OCI-LY7 (cell line): ENCODE measurements at regions not wholly inside any gene's neighbourhood (a gene's known extent, or its start where the extent isn't known, plus 50 kb on each side); places are given as distances from the start of the nearest gene placed in this dataset.
A peak's percentile ranks its signal among the peaks of the same experiment; 100 is the strongest.

Experiments used
- BruUV-seq: library from RNA; stranded (reverse); fragments of 400-500 nt; replicated peaks from 2 replicates; lab custom pipeline; 2021; lab: Mats Ljungman, UMichigan
- CTCF ChIA-PET: fragments of 300-600 bp; sonication (Branson Sonifier 250); formaldehyde crosslinking; loops from one replicate; lab custom pipeline; 2022; ENCODE audit warnings: antibody characterized with exemption; ENCODE audit not compliant: unreplicated experiment; lab: Charles Lee
- POLR2A ChIA-PET: fragments of 300-600 bp; sonication (Branson Sonifier 250); formaldehyde crosslinking; loops from one replicate; lab custom pipeline; 2022; ENCODE audit warnings: antibody characterized with exemption; lab: Charles Lee
- DNase-seq: peaks from one replicate; pipeline ENCODE4 v3.0.0-alpha.2; 2015; ENCODE audit warnings: low spot score
- H2AFZ ChIP-seq: fragments of 200-600 bp; sonication (generic), shearing (Covaris generic); 2 replicates; pipeline ENCODE4 v1.6.1; 2014; ENCODE audit warnings: mild to moderate bottlenecking, antibody characterized with exemption, low read length, moderate library complexity
- H3K27ac ChIP-seq: fragments of 200-600 bp; sonication (generic); 2 replicates; pipeline ENCODE4 v1.5.1; 2014; ENCODE audit warnings: mixed run types, low read depth, mild to moderate bottlenecking, moderate library complexity, low read length, inconsistent platforms; ENCODE audit not compliant: poor library complexity, severe bottlenecking
- H3K36me3 ChIP-seq: fragments of 200-600 bp; sonication (generic); 2 replicates; pipeline ENCODE4 v1.6.1; 2014; ENCODE audit warnings: mild to moderate bottlenecking, antibody characterized with exemption, low read length, moderate library complexity, mixed read lengths; ENCODE audit not compliant: insufficient read depth
- H3K4me1 ChIP-seq: fragments of 200-600 bp; sonication (generic); 2 replicates; pipeline ENCODE4 v1.5.1; 2014; ENCODE audit warnings: mild to moderate bottlenecking, low read length; ENCODE audit not compliant: insufficient read depth, poor library complexity, severe bottlenecking
- H3K4me2 ChIP-seq: fragments of 200-600 bp; sonication (generic); 2 replicates; pipeline ENCODE4 v1.6.1; 2014; ENCODE audit warnings: mild to moderate bottlenecking, low read length
- H3K4me3 ChIP-seq: fragments of 200-600 bp; sonication (generic); 2 replicates; pipeline ENCODE4 v1.5.1; 2014; ENCODE audit warnings: mild to moderate bottlenecking, low read depth, low read length; ENCODE audit not compliant: poor library complexity, severe bottlenecking
- H3K79me2 ChIP-seq: fragments of 200-600 bp; sonication (generic); 2 replicates; pipeline ENCODE4 v1.6.1; 2016; ENCODE audit warnings: low read depth, mild to moderate bottlenecking, low read length, moderate library complexity, mixed read lengths; ENCODE audit not compliant: insufficient read depth
- H3K9me2 ChIP-seq: fragments of 200-600 bp; sonication (generic); 2 replicates; pipeline ENCODE4 v1.6.1; 2016; ENCODE audit warnings: mild to moderate bottlenecking, low read length, mixed read lengths; ENCODE audit not compliant: insufficient read depth
- H3K9me3 ChIP-seq: fragments of 200-600 bp; sonication (generic); 2 replicates; pipeline ENCODE4 v1.6.1; 2014; ENCODE audit warnings: mild to moderate bottlenecking, mixed run types, low read length, mixed read lengths
- H4K20me1 ChIP-seq: fragments of 200-600 bp; sonication (generic); 2 replicates; pipeline ENCODE4 v1.6.1; 2014; ENCODE audit warnings: mild to moderate bottlenecking, antibody characterized with exemption, low read length, moderate library complexity, mixed read lengths; ENCODE audit not compliant: insufficient read depth
- CTCF ChIP-seq: fragments of 200-600 bp; sonication (generic); conservative IDR thresholded peaks from 2 replicates; pipeline ENCODE4 v1.5.1; 2014; ENCODE audit warnings: mild to moderate bottlenecking, antibody characterized with exemption, low read length, moderate library complexity, mixed read lengths
- EZH2phosphoT487 ChIP-seq: fragments of 200-600 bp; sonication (generic); IDR thresholded peaks from 2 replicates; pipeline ENCODE4 v1.6.1; 2018; ENCODE audit warnings: low read depth, borderline replicate concordance, mild to moderate bottlenecking, mixed run types, antibody characterized with exemption, low read length, moderate library complexity, mixed read lengths
- intact Hi-C: fragments of 100-400 bp; cut with micrococcal nuclease; formaldehyde crosslinking; loops from one replicate; pipeline ENCODE4 v1.10.0; 2022; ENCODE audit not compliant: unreplicated experiment

- no peaks in the 10 kb centered on the region for H3K9me2 ChIP-seq
- H3K4me1 ChIP-seq: peaks cover 32% of the 10 kb centered on the region
- H3K4me2 ChIP-seq: peak overlapping the region; percentile 40
- peak overlapping the region; percentile 44 for H3K27ac ChIP-seq
- POLR2A ChIA-PET: interaction anchor here (0.5 to 1.4 kb wide), 4 partner anchors 13 to 166 kb away, joined by 3 to 6 read pairs (median 5); no protein-coding TSS in a partner anchor
- peaks cover 3% of the 10 kb centered on the region; the same call in 1 of the 2 replicates for H3K36me3 ChIP-seq
- BruUV-seq: no TSS peak
- intact Hi-C loops: no loop called here
- H3K79me2 ChIP-seq: no peaks in the 10 kb centered on the region
- TF ChIP-seq CTCF (no peak), EZH2phosphoT487 (no peak)
- DNase-seq: peak; percentile 46
- no peaks in the 10 kb centered on the region for H4K20me1 ChIP-seq
- CTCF ChIA-PET: interaction anchor here (1.4 kb wide), 1 partner anchor 130 kb away, joined by 3 read pairs; no protein-coding TSS in a partner anchor
- no peaks in the 10 kb centered on the region for H3K9me3 ChIP-seq
- no peak overlapping the region for H3K4me3 ChIP-seq
- H2AFZ ChIP-seq: no peak overlapping the region; the same call in 1 of the 2 replicates
Observed at GRCh38 chr3:56970461-56970879, 90.0 kb upstream of the SPATA12 start.

DNA sequence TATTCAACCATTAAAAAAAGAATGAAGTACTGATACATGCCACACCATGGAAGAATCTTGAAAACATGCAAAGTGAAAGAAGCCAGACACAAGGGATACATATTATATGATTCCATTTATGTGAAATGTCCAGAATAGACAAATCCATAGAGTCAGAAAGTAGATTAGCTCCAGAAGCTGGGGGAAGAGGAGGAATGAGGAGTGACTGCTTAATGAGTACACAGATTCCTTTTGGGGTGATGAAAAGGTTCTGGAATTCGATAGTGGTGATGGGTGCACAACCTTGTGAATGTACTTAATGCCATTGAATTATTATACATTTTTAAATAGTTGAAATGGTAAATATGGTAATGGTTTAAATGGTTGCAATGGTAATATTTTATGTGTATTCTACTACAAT, 90.6 kb upstream of the SPATA12 start:
- no peak for DNase-seq
- BruUV-seq: no TSS peak
- H3K36me3 ChIP-seq: peaks cover 3% of the 10 kb centered on the region; the same call in 1 of the 2 replicates
- peaks cover 38% of the 10 kb centered on the region for H3K4me1 ChIP-seq
- CTCF ChIA-PET: interaction anchor here (1.4 kb wide), 1 partner anchor 129 kb away, joined by 3 read pairs; no protein-coding TSS in a partner anchor
- POLR2A ChIA-PET: interaction anchor here (1.3 to 1.4 kb wide), 2 partner anchors 12 to 121 kb away, joined by 5 to 6 read pairs; no protein-coding TSS in a partner anchor
- H3K9me3 ChIP-seq: no peaks in the 10 kb centered on the region
- H3K9me2 ChIP-seq: no peaks in the 10 kb centered on the region
- no peak overlapping the region for H2AFZ ChIP-seq
- intact Hi-C loops: no loop called here
- no peak for TF ChIP-seq CTCF
- TF ChIP-seq EZH2phosphoT487: no peak
- no peaks in the 10 kb centered on the region for H4K20me1 ChIP-seq
- H3K4me3 ChIP-seq: no peak overlapping the region
- H3K4me2 ChIP-seq: peak overlapping the region; percentile 40; the same call in 1 of the 2 replicates
- H3K27ac ChIP-seq: peak overlapping the region; percentile 44
- H3K79me2 ChIP-seq: peaks cover 2% of the 10 kb centered on the region; the same call in 1 of the 2 replicates

GRCh38 chr3:56966509-56966908, 94.0 kb upstream of the SPATA12 start:
- Histone ChIP-seq H2AFZ (no peak overlapping the region), H3K4me1 (peaks cover 72% of the 10 kb centered on the region), H3K79me2 (peaks cover 8% of the 10 kb centered on the region; the same call in 1 of the 2 replicates), H3K4me2 (peak overlapping the region; percentile 61), H3K27ac (peak overlapping the region; percentile 87), H3K9me2 (no peaks in the 10 kb centered on the region), H3K9me3 (no peaks in the 10 kb centered on the region), H4K20me1 (no peaks in the 10 kb centered on the region), H3K4me3 (no peak overlapping the region), H3K36me3 (no peaks in the 10 kb centered on the region)
- DNase-seq: no peak
- intact Hi-C loops: no loop called here
- TF ChIP-seq CTCF (no peak), EZH2phosphoT487 (no peak)
- CTCF ChIA-PET: no interaction called here
- POLR2A ChIA-PET: interaction anchor here (0.6 to 1.5 kb wide), 3 partner anchors 12 to 48 kb away, joined by 3 to 6 read pairs (median 4); no protein-coding TSS in a partner anchor
- no TSS peak for BruUV-seq
